Osteoblast (primary cell): ENCODE measurements at regions not wholly inside any gene's neighbourhood (a gene's known extent, or its start where the extent isn't known, plus 50 kb on each side); places are given as distances from the start of the nearest gene placed in this dataset.

Experiments
- DNase-seq: peaks from one replicate; pipeline ENCODE4 v3.0.0; 2011; ENCODE audit warnings: low spot score, mixed read lengths; ENCODE audit not compliant: insufficient read length; ENCODE audit errors: missing footprints
- H2AFZ ChIP-seq: 2 replicates; pipeline ENCODE4 v1.6.0; 2011; ENCODE audit warnings: mild to moderate bottlenecking, low read length
- H3K27ac ChIP-seq: 2 replicates; pipeline ENCODE4 v1.5.1; 2011; ENCODE audit warnings: mild to moderate bottlenecking, low read depth, low read length, moderate library complexity
- H3K27me3 ChIP-seq: 2 replicates; pipeline ENCODE4 v1.6.0; 2012; ENCODE audit warnings: mild to moderate bottlenecking, control low read depth, inconsistent platforms, low read length, moderate library complexity; ENCODE audit not compliant: insufficient read depth
- H3K36me3 ChIP-seq: 2 replicates; pipeline ENCODE4 v1.5.1; 2011; ENCODE audit warnings: mild to moderate bottlenecking, low read length, control low read depth, moderate library complexity; ENCODE audit not compliant: insufficient read depth
- H3K4me1 ChIP-seq: 2 replicates; pipeline ENCODE4 v1.5.1; 2011; ENCODE audit warnings: mild to moderate bottlenecking, low read length, control low read depth, moderate library complexity; ENCODE audit not compliant: insufficient read depth
- H3K4me2 ChIP-seq: 2 replicates; pipeline ENCODE4 v1.6.0; 2011; ENCODE audit warnings: mild to moderate bottlenecking, low read length; ENCODE audit not compliant: insufficient read depth
- H3K4me3 ChIP-seq: fragments of 200-600 bp; sonication (generic); 3 replicates; pipeline ENCODE4 v1.5.1; 2012; ENCODE audit warnings: mild to moderate bottlenecking, low read length, inconsistent platforms; ENCODE audit not compliant: insufficient read depth
- H3K79me2 ChIP-seq: 2 replicates; pipeline ENCODE4 v1.6.0; 2012; ENCODE audit warnings: mild to moderate bottlenecking, low read length, control low read depth, inconsistent platforms; ENCODE audit not compliant: insufficient read depth
- H3K9me3 ChIP-seq: 2 replicates; pipeline ENCODE4 v1.5.1; 2011; ENCODE audit warnings: low read depth, low read length, control low read depth
- H4K20me1 ChIP-seq: 2 replicates; pipeline ENCODE4 v1.6.0; 2012; ENCODE audit warnings: mild to moderate bottlenecking, low read length, control low read depth; ENCODE audit not compliant: insufficient read depth
- CTCF ChIP-seq: IDR thresholded peaks from 2 replicates; pipeline ENCODE4 v1.5.1; 2011; ENCODE audit warnings: mild to moderate bottlenecking, low read depth, low read length, moderate library complexity; ENCODE audit errors: extremely low read depth

- H3K9me3 ChIP-seq, result no peaks in the 10 kb centered on the region
- no peak overlapping the region for H3K27ac ChIP-seq
- peaks cover 2% of the 10 kb centered on the region for H3K4me1 ChIP-seq
- H4K20me1 ChIP-seq, result no peaks in the 10 kb centered on the region
- H2AFZ ChIP-seq, result no peak overlapping the region
- no peaks in the 10 kb centered on the region for H3K36me3 ChIP-seq
- H3K4me2 ChIP-seq, result no peak overlapping the region
- H3K27me3 ChIP-seq, result no peaks in the 10 kb centered on the region
- H3K79me2 ChIP-seq, result no peaks in the 10 kb centered on the region
- TF ChIP-seq CTCF, result no peak
- H3K4me3 ChIP-seq, result no peak overlapping the region
- no peak for DNase-seq
Measured at GRCh38 chr3:117128872-117129271, 419.3 kb downstream of the TUSC7 start.

- no peak for TF ChIP-seq CTCF
- no peaks in the 10 kb centered on the region for H3K79me2 ChIP-seq
- no peaks in the 10 kb centered on the region for H3K9me3 ChIP-seq
- no peak for DNase-seq
- no peaks in the 10 kb centered on the region for H3K36me3 ChIP-seq
- H3K4me3 ChIP-seq, result no peak overlapping the region
- H3K27me3 ChIP-seq, result no peaks in the 10 kb centered on the region
- no peak overlapping the region for H3K4me2 ChIP-seq
- no peak overlapping the region for H3K27ac ChIP-seq
- H3K4me1 ChIP-seq, result peaks cover 2% of the 10 kb centered on the region
- H4K20me1 ChIP-seq, result no peaks in the 10 kb centered on the region
- no peak overlapping the region for H2AFZ ChIP-seq
Measured at GRCh38 chr3:117129516-117129915, 419.9 kb downstream of the TUSC7 start.

- Histone ChIP-seq H3K4me2 (no peak overlapping the region), H3K4me1 (peaks cover 2% of the 10 kb centered on the region), H2AFZ (no peak overlapping the region), H3K9me3 (no peaks in the 10 kb centered on the region), H4K20me1 (no peaks in the 10 kb centered on the region), H3K79me2 (no peaks in the 10 kb centered on the region), H3K36me3 (no peaks in the 10 kb centered on the region), H3K4me3 (no peak overlapping the region), H3K27ac (no peak overlapping the region), H3K27me3 (no peaks in the 10 kb centered on the region)
- no peak for TF ChIP-seq CTCF
- peak; percentile 6 for DNase-seq
Measured at GRCh38 chr3:117130222-117130621, 420.6 kb downstream of the TUSC7 start.

- peaks cover 2% of the 10 kb centered on the region for H3K4me1 ChIP-seq
- H3K36me3 ChIP-seq, result no peaks in the 10 kb centered on the region
- H3K79me2 ChIP-seq, result no peaks in the 10 kb centered on the region
- DNase-seq, result no peak
- H3K9me3 ChIP-seq, result no peaks in the 10 kb centered on the region
- TF ChIP-seq CTCF, result no peak
- no peaks in the 10 kb centered on the region for H3K27me3 ChIP-seq
- peak overlapping the region; percentile 1 for H2AFZ ChIP-seq
- no peak overlapping the region for H3K4me2 ChIP-seq
- no peaks in the 10 kb centered on the region for H4K20me1 ChIP-seq
- H3K4me3 ChIP-seq, result no peak overlapping the region
- H3K27ac ChIP-seq, result no peak overlapping the region
Measured at GRCh38 chr3:117131259-117131658, 421.7 kb downstream of the TUSC7 start.
